ENCODE measurements at regions not wholly inside any gene's neighbourhood (a gene's known extent, or its start where the extent isn't known, plus 50 kb on each side); places are given as distances from the start of the nearest gene placed in this dataset.

- no peak for TF ChIP-seq CTCF (IDR thresholded peaks at IDR 0.05)
- Histone ChIP-seq H3K36me3 (ENCODE audit: insufficient read depth in 1 of 2, low read depth in 1 of 2) (no peaks in the 10 kb centered on the region), H3K9me3 (peaks cover 4% of the 10 kb centered on the region), H3K27ac (no peak overlapping the region), H3K27me3 (ENCODE audit: insufficient read depth in 3 of 3, low read length in 2 of 3) (no peaks in the 10 kb centered on the region), H3K4me1 (no peaks in the 10 kb centered on the region), H3K4me3 (no peak overlapping the region)
- intact Hi-C loops (cut with DNase I): no loop called here
- ATAC-seq: no peak
- DNase-seq: no peak
- WGBS, 3 donors: 45 to 51% (median 47%) methylated on average over 14 of the region's 14 CpGs
These were observed 247.9 kb upstream of the ONECUT1 start for GRCh38 chr15:53037904-53038654.

GRCh38 chr15:53036641-53037040 is 246.5 kb upstream of the ONECUT1 start:
- Histone ChIP-seq H3K4me3 (no peak overlapping the region), H3K4me1 (no peaks in the 10 kb centered on the region), H3K36me3 (ENCODE audit: insufficient read depth in 1 of 2, low read depth in 1 of 2) (no peaks in the 10 kb centered on the region), H3K27me3 (ENCODE audit: insufficient read depth in 3 of 3, low read length in 2 of 3) (no peaks in the 10 kb centered on the region), H3K27ac (no peak overlapping the region), H3K9me3 (no peaks in the 10 kb centered on the region)
- DNase-seq (no peak), ATAC-seq (no peak)
- TF ChIP-seq CTCF (IDR thresholded peaks at IDR 0.05): no peak
- intact Hi-C loops (cut with DNase I): no loop called here
- WGBS, 3 donors: 48 to 63% (median 54%) methylated on average over 2 of the region's 2 CpGs

GRCh38 chr15:53034767-53035245 is 244.7 kb upstream of the ONECUT1 start:
- no peak for ATAC-seq
- no peaks in the 10 kb centered on the region for H3K9me3 ChIP-seq
- no peaks in the 10 kb centered on the region for H3K4me1 ChIP-seq
- H3K27me3 ChIP-seq (ENCODE audit: insufficient read depth in 3 of 3, low read length in 2 of 3): no peaks in the 10 kb centered on the region
- no peaks in the 10 kb centered on the region for H3K36me3 ChIP-seq (ENCODE audit: insufficient read depth in 1 of 2, low read depth in 1 of 2)
- no peak for TF ChIP-seq CTCF (IDR thresholded peaks at IDR 0.05)
- no peak overlapping the region for H3K27ac ChIP-seq
- WGBS, 3 donors: 82 to 88% (median 83%) methylated on average over 4 of the region's 4 CpGs
- DNase-seq: no peak
- no peak overlapping the region for H3K4me3 ChIP-seq
- intact Hi-C loops (cut with DNase I): no loop called here

GRCh38 chr15:53033709-53034108 is 243.6 kb upstream of the ONECUT1 start:
- intact Hi-C loops (cut with DNase I): no loop called here
- H3K27me3 ChIP-seq (ENCODE audit: insufficient read depth in 3 of 3, low read length in 2 of 3): no peaks in the 10 kb centered on the region
- WGBS, 3 donors: 62 to 73% (median 62%) methylated on average over 4 of the region's 4 CpGs
- no peaks in the 10 kb centered on the region for H3K36me3 ChIP-seq (ENCODE audit: insufficient read depth in 1 of 2, low read depth in 1 of 2)
- no peak overlapping the region for H3K4me3 ChIP-seq
- H3K27ac ChIP-seq: no peak overlapping the region
- DNase-seq: no peak
- no peak for TF ChIP-seq CTCF (IDR thresholded peaks at IDR 0.05)
- no peaks in the 10 kb centered on the region for H3K4me1 ChIP-seq
- no peaks in the 10 kb centered on the region for H3K9me3 ChIP-seq
- no peak for ATAC-seq

GRCh38 chr15:53031469-53031868 is 241.3 kb upstream of the ONECUT1 start:
- Histone ChIP-seq H3K9me3 (no peaks in the 10 kb centered on the region), H3K4me3 (no peak overlapping the region), H3K36me3 (ENCODE audit: insufficient read depth in 1 of 2, low read depth in 1 of 2) (no peaks in the 10 kb centered on the region), H3K4me1 (no peaks in the 10 kb centered on the region), H3K27me3 (ENCODE audit: insufficient read depth in 3 of 3, low read length in 2 of 3) (no peaks in the 10 kb centered on the region), H3K27ac (no peak overlapping the region)
- ATAC-seq (no peak), DNase-seq (no peak)
- TF ChIP-seq CTCF (IDR thresholded peaks at IDR 0.05): no peak
- WGBS, 3 donors: 42 to 55% (median 53%) methylated on average over 1 of the region's 1 CpG
- intact Hi-C loops (cut with DNase I): no loop called here

Data from psoas muscle (tissue), 7 donors.